NCI-H2227 treated with DMSO at 0.1 percent for 48 hours (cell line): ENCODE measurements at regions not wholly inside any gene's neighbourhood (a gene's known extent, or its start where the extent isn't known, plus 50 kb on each side); places are given as distances from the start of the nearest gene placed in this dataset.

Source experiments
- DNase-seq: peaks from one replicate; lab custom pipeline; 2025; lab: John Stamatoyannopoulos, UW

DNA sequence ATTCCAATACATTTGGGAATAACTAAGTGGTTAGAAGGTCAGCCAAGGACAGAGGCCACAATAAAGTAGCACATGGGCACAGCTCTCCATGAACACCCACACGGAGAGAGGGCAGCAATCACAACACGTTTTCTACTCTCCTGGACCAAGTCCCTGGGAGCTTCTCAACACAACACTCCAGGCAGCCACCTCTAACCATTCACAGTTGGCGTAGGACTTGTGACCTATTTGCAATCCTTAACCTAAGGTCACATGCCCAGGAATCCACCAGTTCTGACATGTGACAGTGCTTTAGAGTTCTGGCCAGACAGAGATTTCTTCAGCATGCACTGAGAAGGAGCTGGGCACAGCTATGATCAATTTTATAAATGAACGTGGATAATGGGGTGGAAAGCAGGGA lies 280.8 kb downstream of the SHQ1 start:
- no peak for DNase-seq

DNA sequence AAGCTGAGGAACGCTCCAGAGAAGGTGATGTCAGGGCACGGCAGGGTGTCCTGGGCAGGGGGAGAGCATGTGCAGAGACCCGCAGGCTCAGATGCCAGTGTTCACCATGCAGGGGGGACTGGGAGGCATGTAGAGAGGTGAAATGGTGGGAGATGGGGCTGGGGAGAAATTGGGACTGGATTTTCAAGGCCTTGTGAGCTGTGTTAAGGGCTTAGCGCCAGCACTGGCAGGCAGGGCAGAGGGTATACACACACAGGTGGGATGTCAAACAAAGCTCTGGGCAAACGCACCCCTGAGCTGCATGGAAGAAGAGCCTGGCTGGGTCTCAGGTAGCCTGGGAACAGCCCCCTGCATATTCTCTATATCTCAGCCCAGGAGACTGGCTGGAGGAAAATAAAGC lies 282.7 kb downstream of the SHQ1 start:
- DNase-seq: no peak

DNA sequence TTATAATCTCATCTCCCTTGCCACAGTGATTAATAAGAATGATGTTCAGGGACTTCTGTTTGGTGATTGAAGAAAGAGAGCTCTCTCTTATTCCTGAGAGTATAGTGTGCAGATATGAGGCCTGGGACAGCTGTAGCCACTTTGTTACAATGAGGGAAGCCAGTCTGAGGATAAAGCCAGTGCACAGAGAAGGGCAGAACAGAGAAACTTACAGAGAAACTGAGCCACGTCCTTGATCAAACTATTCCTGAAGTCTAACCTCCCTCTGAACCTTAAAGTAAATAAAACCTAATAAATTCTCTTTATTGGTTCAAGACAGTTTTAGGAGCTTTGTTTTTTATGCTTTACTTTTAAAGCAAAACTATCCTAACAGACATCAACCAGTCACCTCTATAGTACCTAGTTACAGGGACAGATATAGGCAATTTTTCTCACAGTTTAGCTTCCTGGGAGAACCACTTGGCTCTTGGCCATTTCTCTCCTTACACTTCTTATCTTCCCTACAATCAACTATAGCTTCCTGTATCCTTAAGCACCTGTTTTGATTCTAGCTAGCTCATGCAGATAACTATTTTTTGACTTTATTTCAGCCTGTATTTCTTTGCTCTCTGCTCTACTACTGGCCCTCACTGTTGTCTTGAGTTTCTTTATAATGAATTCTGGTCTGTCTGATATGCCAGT lies 284.4 kb downstream of the SHQ1 start:
- DNase-seq: no peak

DNA sequence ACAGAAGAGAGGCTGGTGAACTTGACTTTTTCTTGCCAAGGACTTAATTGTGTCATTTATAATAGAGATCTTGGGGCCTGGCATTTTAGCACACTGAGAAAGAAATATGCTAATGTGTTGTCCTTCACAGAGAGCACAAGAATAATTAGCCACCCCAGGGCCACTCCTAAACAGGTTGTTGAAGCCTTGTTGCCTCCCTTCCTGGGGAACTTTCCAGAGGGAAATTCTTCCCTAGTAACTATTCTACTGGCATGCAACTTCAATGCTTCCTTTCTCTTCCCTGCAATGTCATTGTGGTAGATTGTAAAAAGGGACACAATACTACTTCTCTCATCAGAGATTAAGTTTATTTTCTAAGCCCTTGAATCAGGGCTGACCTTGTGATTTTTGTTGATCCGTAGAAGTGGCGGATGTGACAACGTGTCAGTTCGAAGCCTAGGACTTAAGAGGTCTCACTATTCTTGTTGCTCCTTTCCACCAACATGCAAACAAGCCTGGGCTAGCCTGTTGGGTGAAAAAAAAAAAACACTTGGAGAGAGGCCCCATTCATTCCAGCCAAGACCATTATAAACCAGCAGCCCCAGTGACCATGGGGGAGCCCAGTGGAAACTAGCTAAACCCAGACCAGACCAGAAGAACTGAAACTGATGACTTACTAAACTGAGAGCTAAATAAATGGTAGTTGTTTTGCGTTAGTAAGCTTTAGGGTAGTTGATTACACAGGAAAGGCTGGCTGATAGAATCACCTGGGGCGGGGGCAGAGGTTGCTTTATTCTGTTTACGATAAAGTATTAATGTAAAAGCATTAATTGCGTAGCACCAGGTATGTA lies 287.2 kb downstream of the SHQ1 start:
- DNase-seq: no peak

DNA sequence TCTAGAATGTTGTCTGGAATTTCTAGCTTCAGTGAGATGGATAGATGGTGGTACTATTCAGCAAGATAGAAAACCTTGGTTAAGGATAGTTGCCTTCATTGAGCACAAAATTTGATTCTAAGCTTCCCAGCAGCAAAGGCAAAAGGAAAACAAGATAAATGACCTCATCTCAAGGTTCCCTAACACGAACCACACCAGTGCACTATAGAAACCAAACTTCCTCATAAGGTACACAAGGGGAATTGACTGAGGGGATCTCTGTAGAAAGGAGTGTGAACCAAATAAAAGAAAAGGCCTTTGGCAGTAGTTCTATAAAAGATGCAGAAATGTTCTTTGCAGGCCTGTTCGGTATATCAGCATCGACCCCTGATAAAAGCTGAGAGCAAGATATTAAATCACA lies 288.9 kb downstream of the SHQ1 start:
- no peak for DNase-seq

DNA sequence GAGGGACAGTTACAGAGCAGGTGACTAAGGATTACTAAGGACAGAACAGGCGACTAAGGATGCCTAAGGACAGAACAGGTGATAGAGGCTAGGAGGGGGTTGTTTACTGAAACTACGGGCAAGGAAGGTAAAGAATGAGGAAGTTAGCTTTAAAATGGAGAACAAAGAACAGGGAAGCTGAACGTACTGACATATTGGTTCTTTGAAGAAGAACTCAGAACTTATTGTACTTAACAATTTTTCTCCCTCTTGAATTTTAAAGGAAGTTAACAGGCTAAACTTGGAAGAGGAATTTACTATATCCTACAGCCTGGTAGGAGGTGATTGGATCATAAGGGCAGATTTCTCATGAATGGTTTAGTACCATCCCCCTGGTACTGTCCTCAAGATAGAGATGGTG lies 290.2 kb downstream of the SHQ1 start:
- DNase-seq: no peak

DNA sequence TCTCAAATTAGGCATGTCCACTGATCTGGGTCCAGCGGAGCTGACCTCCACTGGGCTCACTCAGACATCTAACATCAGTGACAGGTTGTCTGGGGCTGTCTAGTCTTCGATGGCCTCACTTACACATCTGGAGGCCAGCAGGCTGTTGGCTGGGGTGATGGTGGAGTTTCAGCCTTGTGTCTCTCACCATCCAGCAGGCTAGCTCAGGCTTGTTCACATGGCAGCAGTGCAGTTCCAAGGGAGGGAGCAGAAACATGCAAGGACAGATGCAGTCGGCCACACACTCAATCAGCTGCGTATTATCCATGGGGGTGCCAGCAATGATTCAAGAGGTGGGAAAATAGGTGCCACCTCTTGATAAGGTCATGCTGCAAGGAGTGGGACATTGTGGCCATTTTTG lies 292.5 kb downstream of the SHQ1 start:
- DNase-seq: no peak

DNA sequence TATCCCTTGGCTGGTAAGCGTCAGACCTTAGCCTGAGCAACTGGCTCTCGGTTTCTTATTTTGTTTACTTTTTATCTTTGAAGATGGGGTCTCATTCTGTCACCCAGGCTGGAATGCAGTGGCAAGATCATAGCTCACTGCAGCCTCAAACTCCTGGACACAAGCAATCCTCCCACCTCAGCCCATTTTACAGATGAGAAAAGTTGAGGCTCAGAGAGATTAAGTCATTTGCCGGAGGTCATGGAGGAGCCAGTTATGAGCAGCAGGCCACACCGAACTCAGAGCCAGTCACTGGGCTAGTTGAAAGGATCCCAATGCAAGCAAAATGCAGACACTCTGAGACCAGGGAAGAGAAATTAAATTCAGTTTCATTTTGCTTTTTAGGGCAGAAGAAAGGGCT lies 293.6 kb downstream of the SHQ1 start:
- no peak for DNase-seq

DNA sequence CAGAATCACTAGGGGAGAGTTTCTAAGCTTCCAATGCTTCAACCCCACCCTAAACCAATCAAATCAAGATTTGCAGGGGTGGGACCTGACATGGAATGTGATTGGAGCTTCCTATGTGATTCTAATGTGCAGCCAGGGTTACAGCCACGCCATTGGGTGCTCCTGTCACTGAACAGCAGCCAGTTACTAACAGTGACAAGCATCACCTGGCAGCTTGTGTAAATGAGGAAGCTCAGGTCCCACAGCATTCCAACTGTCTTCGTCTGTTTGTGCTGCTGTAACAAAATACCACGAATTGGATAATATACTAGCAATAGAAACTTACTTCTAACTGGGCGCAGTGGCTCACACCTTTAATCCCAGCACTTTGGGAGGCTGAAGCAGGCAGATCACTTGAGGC lies 294.9 kb downstream of the SHQ1 start:
- no peak for DNase-seq

DNA sequence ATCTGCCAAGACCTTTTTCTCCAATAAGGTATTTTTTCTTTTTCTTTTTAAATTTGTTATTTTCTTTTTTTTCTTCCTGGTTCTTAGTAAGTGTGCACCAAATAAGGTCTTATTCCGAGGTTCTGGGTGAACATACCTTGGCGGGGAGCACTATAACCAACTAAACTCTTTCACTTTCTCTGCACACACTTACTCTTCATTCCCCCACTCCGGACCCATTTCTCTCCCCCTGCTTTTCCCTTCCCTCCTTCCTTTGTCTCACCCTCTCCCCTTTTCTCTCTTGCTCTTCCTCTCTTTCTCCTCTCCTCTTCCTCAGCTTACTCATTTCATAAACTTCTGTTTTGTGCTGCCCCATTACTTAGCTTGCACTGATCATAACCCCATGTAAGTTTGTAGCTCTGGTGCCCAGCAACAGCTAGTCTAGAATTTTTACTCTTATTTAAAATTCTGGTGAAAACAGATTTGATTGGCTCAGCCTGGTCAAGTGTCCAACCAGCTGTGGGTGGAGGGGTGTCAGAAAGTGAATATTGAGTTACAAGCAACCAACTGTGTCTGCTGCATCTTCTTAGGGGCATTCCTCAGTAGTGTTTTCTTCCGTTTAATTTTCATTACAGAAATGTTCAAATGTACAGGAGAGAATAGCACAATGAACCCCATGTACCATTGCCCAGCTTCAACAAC lies 297.5 kb downstream of the SHQ1 start:
- no peak for DNase-seq

DNA sequence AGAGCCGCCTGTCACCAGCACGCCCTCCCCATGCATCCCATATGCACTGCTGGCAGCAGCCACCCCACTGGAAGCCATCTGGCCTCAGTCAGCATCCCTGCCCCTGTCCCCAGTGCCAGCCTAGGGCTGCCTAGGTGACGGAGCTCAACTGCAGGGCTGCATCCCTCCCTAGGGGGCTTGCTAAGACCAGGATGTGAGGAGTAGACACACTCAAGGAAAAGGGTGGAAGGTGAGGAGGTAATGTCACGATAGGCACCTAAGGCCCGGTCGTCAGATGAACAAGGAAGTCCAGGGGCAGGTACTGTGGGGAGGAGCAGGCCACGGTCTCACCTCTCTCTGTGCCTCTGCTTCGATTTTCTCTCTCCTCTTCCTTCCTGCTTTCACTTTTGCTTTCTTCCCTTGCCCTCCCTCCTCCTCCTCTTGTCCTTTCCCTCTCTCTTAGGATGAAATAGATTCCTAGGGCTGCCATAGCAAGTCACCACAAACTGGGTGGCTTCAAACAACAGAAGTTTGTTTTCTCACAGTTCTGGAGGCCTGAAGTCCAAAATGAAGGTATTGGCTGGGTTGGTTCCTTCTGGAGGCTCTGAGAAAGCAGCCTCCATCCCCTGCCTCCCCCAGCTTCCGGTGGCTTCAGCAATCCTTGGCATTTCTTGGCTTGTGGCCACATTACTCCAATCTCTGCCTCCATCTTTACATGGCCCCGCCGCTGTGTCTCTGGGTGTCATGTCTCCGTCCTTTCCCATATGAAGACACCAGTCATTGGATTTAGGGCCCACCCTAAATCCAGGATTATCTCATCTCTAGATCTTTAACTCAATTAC lies 298.3 kb downstream of the SHQ1 start:
- no peak for DNase-seq

DNA sequence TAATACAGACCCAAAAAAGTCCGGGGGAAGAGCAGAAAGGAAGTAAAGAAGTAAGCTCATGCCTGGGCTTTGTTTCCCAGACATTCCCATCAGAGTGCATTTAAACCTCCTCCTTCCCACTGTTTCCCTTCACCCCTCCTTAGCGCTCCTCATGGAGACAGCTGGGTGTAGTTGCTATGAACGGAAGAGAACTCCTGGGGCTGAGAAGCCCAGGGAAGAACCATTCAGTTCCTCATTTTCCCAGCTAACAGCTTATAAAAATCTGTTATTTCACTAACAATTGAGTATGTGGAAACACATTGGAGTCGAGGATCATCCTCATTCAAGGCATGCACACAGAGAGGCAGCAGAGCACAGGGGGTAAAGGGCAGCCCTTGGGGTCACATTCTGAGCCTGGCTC lies 299.3 kb downstream of the SHQ1 start:
- DNase-seq: no peak

DNA sequence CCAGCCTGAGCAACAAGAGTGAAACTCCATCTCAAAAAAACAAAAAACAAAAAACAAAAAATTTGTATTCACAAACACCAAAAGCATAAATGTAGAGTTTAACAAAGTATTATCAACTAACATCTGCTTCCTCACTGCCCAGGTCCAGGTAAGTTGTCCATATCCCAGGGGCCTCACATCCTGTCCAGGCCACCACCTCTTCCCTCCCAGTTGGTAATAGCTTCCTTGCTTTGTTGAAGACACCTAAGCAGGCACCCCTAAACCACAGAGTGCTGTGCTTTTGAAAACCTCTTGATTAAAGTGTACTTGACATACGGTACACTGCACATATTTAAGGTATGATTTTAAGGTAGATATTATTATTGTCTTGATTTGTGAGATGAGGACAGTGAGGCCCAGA lies 299.8 kb downstream of the SHQ1 start:
- DNase-seq: no peak

DNA sequence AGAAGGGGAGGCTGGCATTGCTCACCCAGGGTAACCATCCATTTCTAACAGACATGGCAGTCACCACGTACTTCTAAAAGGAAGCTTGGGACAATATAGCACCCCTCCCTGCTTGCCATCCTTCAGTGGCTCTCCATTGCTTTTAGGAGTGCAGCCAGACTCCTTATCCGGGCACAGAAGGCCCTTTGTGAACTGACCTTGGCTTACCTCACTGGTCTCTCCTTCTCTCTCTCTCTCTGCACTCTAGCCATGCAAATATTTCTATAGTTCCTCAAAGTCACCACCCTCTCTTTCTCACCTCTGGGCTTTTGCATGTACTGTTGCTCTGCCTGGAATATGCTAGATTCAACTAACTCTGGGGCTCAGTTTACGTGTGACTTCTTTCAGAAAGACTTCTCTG lies 301.1 kb downstream of the SHQ1 start:
- no peak for DNase-seq

DNA sequence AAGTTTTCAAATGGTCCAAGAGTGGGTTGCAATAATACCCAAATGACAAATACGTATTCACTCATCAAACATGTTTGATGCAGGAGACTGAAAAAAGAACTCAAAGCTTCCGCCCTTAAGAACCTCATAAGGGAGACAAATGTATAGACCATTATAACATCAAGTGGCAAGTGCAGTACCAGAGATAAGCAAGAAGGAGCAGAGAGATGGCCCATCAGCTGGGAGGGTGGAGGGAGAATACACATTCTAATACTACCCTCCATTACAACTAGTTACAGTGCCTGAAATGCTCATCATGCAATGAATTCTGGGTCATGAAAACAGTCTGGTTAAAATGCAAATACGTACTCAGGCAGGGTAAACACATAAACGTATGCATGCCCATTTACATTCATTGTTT lies 304.0 kb downstream of the SHQ1 start:
- no peak for DNase-seq

DNA sequence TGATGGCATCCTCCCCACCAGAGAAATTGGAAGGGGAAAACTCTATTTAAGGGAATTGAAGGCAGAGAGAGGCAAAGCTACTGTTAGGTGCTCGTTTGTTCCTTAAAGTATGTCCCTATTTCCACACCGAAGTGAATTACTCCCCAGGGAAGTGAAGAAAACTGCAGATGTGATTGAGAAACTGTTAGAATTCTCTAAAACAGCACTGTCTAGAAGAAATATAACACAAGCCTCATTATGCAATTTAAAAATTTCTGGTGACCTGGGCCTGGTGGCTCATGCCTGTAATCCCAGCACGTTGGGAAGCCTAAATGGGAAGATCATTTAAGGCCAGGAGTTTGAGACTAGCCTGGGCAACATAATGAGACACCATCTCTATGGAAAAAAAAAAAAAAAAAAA lies 305.0 kb downstream of the SHQ1 start:
- DNase-seq: no peak

DNA sequence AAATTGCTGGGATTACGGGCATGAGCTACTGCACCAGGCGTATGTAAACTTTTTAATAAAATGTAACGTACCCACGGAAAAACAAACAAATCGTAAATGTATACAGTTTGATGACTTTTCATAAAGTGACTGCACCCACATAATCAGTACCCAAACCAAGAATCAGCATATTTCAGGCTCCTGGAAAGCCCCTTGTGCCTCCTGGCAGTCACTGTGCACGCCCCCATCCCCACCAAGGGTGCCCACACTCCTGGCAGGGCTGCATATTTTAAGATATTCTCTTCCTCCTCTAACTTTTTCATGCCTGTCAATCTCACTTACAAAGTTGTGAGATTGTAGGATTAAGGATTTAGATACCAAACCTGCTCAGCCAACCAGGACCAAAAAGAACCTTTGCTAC lies 305.5 kb downstream of the SHQ1 start:
- DNase-seq: no peak

DNA sequence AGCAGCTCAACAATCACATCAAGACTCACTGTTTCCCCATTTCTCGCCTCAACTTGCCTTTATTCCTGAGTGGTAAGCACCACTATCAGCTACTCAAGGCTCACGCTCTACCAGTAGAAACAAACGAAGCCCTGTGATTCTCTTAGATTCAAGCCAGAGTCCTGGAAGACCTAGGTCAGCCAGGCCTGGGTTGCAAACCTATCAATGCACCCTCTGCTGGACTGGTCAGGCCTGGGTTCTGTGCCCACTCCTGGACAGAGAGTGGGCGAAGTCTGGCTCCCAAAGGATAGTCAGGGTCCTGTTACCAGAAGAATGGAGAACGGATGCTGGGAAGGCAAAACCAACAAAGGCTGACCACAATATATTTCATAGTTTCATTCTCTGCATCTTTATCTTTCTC lies 308.4 kb downstream of the SHQ1 start:
- DNase-seq: no peak

DNA sequence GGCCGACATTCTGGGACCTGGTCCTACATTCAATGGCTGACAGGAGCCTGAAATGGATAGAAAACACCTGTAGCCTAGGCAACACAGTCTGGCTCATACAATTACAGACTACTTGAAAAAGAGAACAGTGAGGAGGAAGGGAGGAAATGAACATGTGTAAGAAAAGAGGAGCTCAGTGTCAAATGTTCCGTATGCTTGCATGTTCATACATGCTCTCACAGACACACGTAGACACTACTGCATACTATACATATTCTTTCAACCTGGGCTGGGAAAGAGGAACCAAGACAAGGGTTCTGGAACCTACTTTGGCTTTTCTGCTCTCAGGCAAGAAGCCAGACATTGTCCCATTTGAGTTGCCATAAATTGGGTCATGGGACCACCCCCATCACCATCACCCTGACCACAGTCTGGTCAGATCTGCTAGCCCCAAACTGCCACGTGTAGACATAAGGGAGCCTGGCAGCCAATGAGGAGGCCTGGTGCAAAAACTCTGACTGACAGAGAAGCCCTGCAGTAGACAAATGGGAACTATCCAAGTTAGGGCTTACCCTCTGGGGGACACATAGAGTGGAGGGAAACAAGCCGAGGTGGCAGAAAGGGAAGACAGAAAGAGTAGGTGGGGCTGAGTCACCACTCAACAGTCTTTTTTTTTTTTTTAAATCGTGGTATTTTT lies 310.0 kb downstream of the SHQ1 start:
- DNase-seq: no peak

DNA sequence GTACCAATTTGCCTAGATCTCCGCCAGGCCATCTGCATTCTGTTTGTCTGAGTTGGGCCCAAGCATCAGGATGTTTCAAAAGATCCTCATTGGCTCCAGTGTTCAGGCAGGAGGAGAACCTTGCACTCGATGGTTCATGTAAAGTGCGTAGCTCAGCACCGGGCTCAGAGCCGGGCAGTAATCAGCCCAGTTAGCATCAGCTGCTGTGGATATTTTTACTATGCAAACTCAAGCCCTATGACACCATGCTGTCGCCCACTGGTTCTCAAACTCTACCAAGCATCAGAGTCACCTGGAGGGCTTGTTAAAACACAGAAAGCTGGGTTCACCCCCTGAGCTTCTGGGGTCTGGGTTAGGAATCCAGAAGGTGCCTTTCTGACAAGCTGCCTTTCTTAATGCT lies 310.8 kb downstream of the SHQ1 start:
- DNase-seq: no peak

DNA sequence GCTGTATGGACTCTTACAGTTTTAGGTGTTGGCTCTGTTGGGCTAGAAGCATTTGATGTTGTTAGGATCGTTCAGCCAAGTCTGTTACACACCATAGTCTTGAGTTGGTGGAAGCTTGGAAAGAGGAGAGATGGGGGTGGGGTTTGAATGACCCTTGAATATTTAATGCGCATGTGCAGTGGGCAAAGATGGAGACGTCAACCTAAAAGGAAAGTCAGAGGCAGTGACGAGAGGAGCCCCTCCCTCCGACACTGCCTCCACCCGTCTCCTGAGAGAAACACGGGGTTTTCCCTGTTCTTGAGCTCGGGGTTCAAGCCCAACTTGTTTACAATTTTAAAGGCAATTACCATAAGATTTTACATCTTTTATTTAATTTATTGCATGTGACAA lies 311.4 kb downstream of the SHQ1 start:
- DNase-seq: no peak
